MCF 10A (cell line): ENCODE measurements at regions not wholly inside any gene's neighbourhood (a gene's known extent, or its start where the extent isn't known, plus 50 kb on each side); places are given as distances from the start of the nearest gene placed in this dataset.
"Not testable (repeated sequence)": the region's sequence is repeated elsewhere in the genome, so short reads cannot be mapped to it uniquely, and the experiment has no call there.

Experiments
- BruUV-seq: library from RNA; stranded (reverse); fragments of 400-500 nt; replicated peaks from 2 replicates; lab custom pipeline; 2021; lab: Mats Ljungman, UMichigan
- CTCF ChIA-PET: fragments of 300-600 bp; sonication (Branson Sonifier 250); formaldehyde crosslinking; extraction: SDS; loops from one replicate; lab custom pipeline; 2021; ENCODE audit warnings: antibody characterized with exemption, inconsistent platforms; lab: Yijun Ruan, JAX
- POLR2A ChIA-PET: fragments of 300-600, 350-650 bp; sonication (Branson Sonifier 250); formaldehyde crosslinking; extraction: SDS; loops from one replicate; lab custom pipeline; 2020; ENCODE audit warnings: antibody characterized with exemption, inconsistent platforms; lab: Yijun Ruan, JAX
- DNase-seq: peaks from one replicate; pipeline ENCODE4 v3.0.0-alpha.2; 2018; ENCODE audit not compliant: unreplicated experiment
- H3K27ac Mint-ChIP-seq: one replicate; pipeline ENCODE4 v1.8.0; 2022; ENCODE audit warnings: mild to moderate bottlenecking, low read depth, mixed read lengths; ENCODE audit not compliant: unreplicated experiment
- H3K27me3 Mint-ChIP-seq: one replicate; pipeline ENCODE4 v1.8.0; 2022; ENCODE audit warnings: mixed read lengths; ENCODE audit not compliant: insufficient read depth, unreplicated experiment
- H3K36me3 Mint-ChIP-seq: one replicate; pipeline ENCODE4 v1.8.0; 2022; ENCODE audit warnings: mild to moderate bottlenecking, moderate library complexity, mixed read lengths; ENCODE audit not compliant: insufficient read depth, unreplicated experiment
- H3K4me1 Mint-ChIP-seq: one replicate; pipeline ENCODE4 v1.8.0; 2022; ENCODE audit warnings: mixed read lengths; ENCODE audit not compliant: insufficient read depth, unreplicated experiment
- H3K4me3 Mint-ChIP-seq: one replicate; pipeline ENCODE4 v1.8.0; 2022; ENCODE audit warnings: mild to moderate bottlenecking, moderate library complexity, mixed read lengths; ENCODE audit not compliant: unreplicated experiment
- H3K9me3 Mint-ChIP-seq: one replicate; pipeline ENCODE4 v1.8.0; 2022; ENCODE audit warnings: mixed read lengths; ENCODE audit not compliant: unreplicated experiment
- intact Hi-C: fragments of 100-400 bp; cut with micrococcal nuclease; formaldehyde crosslinking; loops from 2 replicates; pipeline ENCODE4 v1.14.1; 2022
- TF ChIP-seq, protein P1 (sequence below): fragments of 200-600 bp; IDR thresholded peaks from one replicate; pipeline ENCODE4 v1.8.0; 2022; ENCODE audit warnings: antibody characterized with exemption, mild to moderate bottlenecking; ENCODE audit not compliant: unreplicated experiment

DNA sequence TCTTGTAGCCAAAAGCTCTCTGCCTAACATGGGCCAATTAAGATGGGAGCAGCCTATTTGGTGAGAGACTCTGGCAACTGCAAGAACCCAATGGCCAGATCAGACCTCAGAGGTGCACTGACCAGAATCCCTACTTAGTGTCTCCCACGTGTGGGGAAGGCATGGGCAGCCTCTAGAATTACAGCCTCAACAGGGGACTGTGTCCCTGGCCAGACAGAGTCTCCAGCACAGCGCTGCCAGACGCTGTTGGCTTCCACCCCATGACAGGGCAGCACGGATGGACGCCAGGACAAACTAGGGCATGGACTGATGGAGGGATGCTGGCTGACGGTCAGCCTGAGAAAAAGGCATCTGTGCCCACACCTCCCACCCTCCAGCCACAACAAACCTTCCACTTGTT, 729.3 kb upstream of the AUTS2 start:
- Mint-ChIP-seq H3K27ac (no peak overlapping the region), H3K4me3 (no peak overlapping the region), H3K36me3 (no peaks in the 10 kb centered on the region), H3K27me3 (no peaks in the 10 kb centered on the region), H3K9me3 (peaks cover 50% of the 10 kb centered on the region), H3K4me1 (no peaks in the 10 kb centered on the region)
- BruUV-seq: no TSS peak
- ChIA-PET POLR2A (no interaction called here), CTCF (no interaction called here)
- TF ChIP-seq, protein P1, sequence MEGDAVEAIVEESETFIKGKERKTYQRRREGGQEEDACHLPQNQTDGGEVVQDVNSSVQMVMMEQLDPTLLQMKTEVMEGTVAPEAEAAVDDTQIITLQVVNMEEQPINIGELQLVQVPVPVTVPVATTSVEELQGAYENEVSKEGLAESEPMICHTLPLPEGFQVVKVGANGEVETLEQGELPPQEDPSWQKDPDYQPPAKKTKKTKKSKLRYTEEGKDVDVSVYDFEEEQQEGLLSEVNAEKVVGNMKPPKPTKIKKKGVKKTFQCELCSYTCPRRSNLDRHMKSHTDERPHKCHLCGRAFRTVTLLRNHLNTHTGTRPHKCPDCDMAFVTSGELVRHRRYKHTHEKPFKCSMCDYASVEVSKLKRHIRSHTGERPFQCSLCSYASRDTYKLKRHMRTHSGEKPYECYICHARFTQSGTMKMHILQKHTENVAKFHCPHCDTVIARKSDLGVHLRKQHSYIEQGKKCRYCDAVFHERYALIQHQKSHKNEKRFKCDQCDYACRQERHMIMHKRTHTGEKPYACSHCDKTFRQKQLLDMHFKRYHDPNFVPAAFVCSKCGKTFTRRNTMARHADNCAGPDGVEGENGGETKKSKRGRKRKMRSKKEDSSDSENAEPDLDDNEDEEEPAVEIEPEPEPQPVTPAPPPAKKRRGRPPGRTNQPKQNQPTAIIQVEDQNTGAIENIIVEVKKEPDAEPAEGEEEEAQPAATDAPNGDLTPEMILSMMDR: no peak
- DNase-seq: no peak
- intact Hi-C loops: no loop called here

DNA sequence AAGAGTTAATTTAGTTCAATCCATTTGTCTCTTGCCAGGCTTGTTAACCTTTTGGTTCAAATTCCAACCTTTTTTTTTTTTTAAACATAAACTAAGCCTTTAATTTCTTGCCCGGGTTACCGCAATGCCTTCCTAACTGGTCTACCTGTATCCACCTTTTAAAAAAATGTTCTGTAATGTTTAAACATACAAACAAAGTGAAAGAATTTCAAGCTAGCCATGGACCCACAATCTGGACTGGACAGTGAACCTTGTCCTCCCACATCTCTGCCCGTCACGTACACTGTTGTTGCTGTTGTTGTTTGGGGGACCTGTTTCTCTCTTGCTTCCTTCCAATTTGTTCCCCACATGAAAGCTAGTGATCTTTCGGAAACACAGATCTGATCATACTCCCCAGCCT, 724.7 kb upstream of the AUTS2 start:
- no peaks in the 10 kb centered on the region for H3K27me3 Mint-ChIP-seq
- peaks cover 51% of the 10 kb centered on the region for H3K9me3 Mint-ChIP-seq
- no peak overlapping the region for H3K4me3 Mint-ChIP-seq
- no peaks in the 10 kb centered on the region for H3K36me3 Mint-ChIP-seq
- BruUV-seq: no TSS peak
- ChIA-PET CTCF (interaction anchor here (0.6 kb wide), 1 partner anchor 1396 kb away, joined by 4 read pairs; no protein-coding TSS in a partner anchor), POLR2A (no interaction called here)
- intact Hi-C loops: no loop called here
- H3K27ac Mint-ChIP-seq: no peak overlapping the region
- TF ChIP-seq, protein P1: no peak
- no peak for DNase-seq
- H3K4me1 Mint-ChIP-seq: no peaks in the 10 kb centered on the region

DNA sequence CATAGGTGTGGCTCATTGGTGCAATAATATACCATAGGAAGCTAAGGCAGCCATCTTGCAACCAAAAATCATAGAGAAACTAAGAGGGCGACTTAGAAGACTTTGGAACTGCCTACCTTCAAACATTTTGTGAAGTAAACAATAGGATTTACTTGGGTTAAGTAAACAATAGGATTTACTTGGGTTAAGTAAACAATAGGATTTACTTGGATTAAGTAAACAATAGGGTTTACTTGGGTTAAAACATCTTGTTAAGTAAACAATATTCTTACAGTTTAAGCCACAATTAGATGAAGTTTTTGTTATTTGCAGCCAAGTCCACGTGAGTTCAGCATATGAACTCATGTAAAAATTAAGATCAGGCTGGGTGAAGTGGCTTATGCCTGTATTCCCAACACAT, 722.4 kb upstream of the AUTS2 start:
- no peak for DNase-seq
- CTCF ChIA-PET: no interaction called here
- no TSS peak for BruUV-seq
- no peaks in the 10 kb centered on the region for H3K4me1 Mint-ChIP-seq
- TF ChIP-seq, protein P1: no peak
- no peaks in the 10 kb centered on the region for H3K36me3 Mint-ChIP-seq
- no peak overlapping the region for H3K4me3 Mint-ChIP-seq
- H3K9me3 Mint-ChIP-seq: peaks cover 33% of the 10 kb centered on the region
- H3K27ac Mint-ChIP-seq: no peak overlapping the region
- H3K27me3 Mint-ChIP-seq: no peaks in the 10 kb centered on the region
- POLR2A ChIA-PET: no interaction called here
- intact Hi-C loops: no loop called here

DNA sequence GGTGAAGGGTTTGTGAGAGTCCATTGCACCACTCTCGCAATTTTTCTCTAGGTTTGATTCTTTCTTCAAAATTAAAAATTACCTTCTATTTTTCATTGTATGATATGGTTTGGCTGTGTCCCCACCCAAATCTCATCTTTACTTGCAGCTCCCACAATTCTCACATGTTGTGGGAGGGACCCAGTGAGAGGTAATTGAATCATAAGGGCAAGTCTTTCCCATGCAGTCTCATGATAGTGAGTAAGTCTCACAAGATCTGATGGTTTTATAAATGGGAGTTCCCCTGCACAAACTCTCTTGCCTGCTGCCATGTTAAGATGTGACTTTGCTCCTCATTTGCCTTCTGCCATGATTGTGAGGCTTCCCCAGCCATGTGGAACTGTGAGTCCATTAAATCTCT, 711.2 kb upstream of the AUTS2 start:
- DNase-seq, H3K27me3 Mint-ChIP-seq, H3K27ac Mint-ChIP-seq, POLR2A ChIA-PET, H3K4me3 Mint-ChIP-seq, H3K4me1 Mint-ChIP-seq, H3K36me3 Mint-ChIP-seq, intact Hi-C loops, CTCF ChIA-PET, BruUV-seq: not testable (repeated sequence)
- H3K9me3 Mint-ChIP-seq: peaks cover 19% of the 10 kb centered on the region

DNA sequence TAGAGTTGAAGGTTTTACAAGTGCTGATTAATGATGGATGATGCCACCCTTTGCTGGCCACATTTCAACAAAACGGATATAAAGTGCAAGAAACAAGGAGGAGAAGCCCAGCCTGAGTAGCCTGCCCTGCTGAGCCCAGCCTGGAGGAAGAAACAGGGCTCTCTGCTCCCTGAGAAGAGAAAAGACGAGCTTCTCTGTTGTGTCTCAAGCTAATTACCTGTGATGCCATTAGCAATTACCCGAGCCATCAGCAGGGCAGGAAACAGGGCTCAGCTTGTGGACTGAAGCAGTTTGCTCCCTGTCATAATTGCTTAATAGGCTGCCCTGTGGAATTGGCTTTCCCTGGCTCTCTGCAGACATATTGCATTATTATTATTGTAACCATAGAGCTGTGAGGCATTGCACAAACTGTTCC, 709.3 kb upstream of the AUTS2 start:
- H3K9me3 Mint-ChIP-seq: peaks cover 13% of the 10 kb centered on the region
- H3K36me3 Mint-ChIP-seq: no peaks in the 10 kb centered on the region
- intact Hi-C loops: no loop called here
- BruUV-seq: no TSS peak
- DNase-seq: no peak
- no peak overlapping the region for H3K4me3 Mint-ChIP-seq
- POLR2A ChIA-PET: no interaction called here
- H3K4me1 Mint-ChIP-seq: no peaks in the 10 kb centered on the region
- TF ChIP-seq, protein P1: no peak
- H3K27me3 Mint-ChIP-seq: no peaks in the 10 kb centered on the region
- CTCF ChIA-PET: no interaction called here
- H3K27ac Mint-ChIP-seq: no peak overlapping the region
